GM18867 (cell line): ENCODE measurements at regions not wholly inside any gene's neighbourhood (a gene's known extent, or its start where the extent isn't known, plus 50 kb on each side); places are given as distances from the start of the nearest gene placed in this dataset.

Source experiments
- ATAC-seq: cut with Tn5 transposase; IDR thresholded peaks from one replicate; pipeline ENCODE4 v1.9.1; 2021; ENCODE audit warnings: mild to moderate bottlenecking, moderate library complexity; ENCODE audit not compliant: unreplicated experiment

DNA sequence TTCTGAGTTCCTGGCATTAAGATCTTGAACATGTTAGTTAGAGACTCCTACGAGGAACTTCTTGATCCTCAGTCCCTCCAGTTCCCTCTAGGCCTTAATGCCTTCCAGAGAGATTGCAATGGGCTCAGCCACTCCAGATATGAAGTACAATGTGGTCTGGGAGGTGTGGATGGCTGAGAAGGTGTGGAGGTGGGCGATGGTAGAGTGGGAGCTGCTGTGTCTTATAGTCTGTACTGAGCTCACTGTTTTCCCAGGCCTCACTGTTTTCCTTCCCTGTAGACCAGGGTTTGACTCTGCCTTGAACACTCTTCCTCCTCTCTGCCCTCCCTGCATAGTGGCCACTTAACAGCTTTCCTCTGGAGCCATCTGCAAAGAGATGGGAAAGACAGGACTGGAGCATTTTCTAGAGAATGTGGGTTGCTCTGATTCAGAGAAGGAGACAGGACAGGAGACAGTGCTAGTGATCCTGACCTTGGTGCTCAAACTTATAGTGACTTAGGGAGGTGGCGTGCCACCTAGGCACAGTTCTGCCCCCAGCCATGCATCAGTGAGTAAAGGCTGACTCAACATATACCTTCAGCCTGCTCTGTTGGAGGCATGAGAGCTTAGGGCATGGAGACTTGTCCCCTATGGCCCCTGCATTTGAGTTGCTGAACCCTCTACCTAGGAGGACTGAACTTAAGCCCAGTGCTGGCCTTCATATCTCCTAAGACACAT is 129.7 kb downstream of the TDRD15 start:
- ATAC-seq: no peak

DNA sequence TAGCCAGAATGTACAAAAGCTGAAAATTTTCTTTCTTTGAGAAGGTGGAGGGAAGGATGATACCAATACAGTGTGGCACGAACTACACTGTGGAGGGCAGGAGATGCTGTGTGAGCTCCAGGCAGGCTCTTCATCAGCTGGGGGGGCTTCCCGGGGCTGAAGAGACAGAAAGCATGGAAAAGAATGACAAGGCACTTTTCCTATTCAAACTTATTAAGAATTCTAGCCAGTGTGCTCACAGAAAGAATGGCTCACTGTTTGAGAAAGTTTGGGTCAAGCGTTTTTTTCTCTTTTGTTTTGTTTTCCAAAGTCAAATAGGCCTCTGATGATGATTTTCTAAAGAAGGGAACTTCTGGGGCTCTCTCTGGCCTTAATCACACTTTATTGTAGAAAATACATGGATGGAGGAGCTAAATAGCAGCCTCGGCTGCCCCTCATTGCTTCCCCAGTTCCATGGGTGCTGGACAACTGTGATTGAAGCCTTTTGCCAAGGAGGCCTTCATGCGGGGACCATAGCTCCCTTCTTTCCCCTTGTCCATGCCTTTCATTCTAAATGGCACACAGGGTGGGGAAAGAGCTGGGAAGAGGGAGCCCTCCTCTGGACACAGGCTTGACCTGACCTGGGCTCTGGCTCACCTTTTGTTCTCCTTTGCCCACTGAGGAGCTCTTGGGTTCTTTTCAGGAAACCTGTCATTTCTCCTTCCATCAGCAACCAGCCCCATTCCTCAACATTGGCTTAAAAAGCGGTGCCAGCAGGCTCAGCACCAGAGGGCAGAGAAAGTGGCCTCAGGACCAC is 130.6 kb downstream of the TDRD15 start:
- ATAC-seq: no peak

GRCh38 chr2:21256006-21256405 is 132.2 kb downstream of the TDRD15 start:
- peak; percentile 66 for ATAC-seq

DNA sequence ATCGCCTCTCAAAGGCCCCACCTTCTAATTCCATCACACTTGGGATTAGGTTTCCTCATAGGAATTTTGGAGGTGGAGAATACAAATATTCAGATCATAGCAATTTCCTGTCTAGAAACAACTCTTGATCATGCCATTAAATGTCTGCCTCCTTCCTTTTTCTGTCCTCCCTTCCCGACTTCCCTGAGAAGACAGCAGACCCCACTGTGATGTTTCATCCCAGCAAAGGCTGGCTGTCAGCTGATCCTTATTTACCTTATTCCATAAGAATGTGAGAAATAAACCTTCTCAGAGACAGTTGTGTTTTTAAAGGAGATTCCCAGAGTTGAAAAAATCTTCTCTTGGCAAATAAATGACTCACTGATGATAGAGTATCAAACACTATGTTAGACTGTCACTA is 133.9 kb downstream of the TDRD15 start:
- ATAC-seq: no peak

- ATAC-seq: no peak
These were observed 134.3 kb downstream of the TDRD15 start for GRCh38 chr2:21258082-21258481.

GRCh38 chr2:21260311-21260710 is 136.5 kb downstream of the TDRD15 start:
- no peak for ATAC-seq

GRCh38 chr2:21261591-21261990 is 137.8 kb downstream of the TDRD15 start:
- no peak for ATAC-seq

DNA sequence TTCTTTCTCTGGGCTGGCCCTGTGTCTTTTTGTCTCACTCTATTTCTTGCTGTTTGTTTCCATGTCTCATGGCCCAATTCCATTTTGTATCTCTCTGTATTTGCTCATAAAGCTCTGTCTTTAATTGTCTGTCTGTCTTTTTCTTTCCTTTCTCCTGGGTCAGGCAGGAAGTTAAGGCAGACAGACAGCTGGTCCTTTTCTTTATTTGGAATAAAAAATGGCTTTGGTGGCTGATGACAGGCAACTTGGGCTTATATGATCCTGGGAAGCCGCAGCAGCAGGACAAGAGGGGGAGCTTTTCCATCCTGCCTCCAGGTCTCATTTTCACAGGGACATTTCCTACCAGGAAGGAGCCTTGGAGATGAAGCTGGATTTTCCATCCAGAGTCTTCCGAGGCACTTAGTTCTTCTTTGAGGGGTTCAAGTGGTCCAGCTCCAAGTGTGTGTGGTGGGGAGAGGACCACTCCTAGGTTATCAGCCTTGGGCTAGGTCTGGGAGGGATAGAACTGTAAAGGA is 138.7 kb downstream of the TDRD15 start:
- ATAC-seq: no peak

GRCh38 chr2:21263622-21264021 is 139.9 kb downstream of the TDRD15 start:
- no peak for ATAC-seq

GRCh38 chr2:21265752-21266151 is 142.0 kb downstream of the TDRD15 start:
- ATAC-seq: no peak

DNA sequence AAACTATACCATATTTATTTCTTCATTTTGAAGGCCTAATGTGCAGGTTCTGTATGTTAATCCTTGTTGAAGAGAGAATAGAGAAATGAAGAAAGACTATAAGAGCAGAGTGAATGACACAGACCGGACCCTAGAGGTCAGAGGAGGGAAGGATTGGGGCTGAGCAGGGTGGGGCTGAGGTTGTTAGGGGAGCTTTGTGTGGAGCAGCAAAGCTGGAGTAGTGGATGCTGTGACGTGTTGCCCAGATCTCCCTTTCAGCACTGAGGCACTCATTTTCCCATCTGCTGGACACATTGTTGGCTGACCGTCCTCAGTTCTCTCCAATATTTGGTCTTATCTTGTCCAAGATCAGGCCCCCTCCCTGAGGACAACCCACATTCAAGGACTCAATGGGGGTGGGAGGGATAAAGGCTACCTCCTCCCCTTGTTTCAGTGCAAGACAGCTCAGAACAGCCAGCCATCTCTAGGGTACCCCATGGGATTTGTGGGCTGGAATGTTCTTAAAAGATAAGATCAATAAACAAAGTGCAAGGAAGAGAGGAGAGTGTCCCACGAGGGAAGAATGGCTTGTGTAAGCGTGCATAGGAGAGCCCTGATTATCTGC is 143.6 kb downstream of the TDRD15 start:
- no peak for ATAC-seq

GRCh38 chr2:21268197-21268877 is 144.6 kb downstream of the TDRD15 start:
- no peak for ATAC-seq

DNA sequence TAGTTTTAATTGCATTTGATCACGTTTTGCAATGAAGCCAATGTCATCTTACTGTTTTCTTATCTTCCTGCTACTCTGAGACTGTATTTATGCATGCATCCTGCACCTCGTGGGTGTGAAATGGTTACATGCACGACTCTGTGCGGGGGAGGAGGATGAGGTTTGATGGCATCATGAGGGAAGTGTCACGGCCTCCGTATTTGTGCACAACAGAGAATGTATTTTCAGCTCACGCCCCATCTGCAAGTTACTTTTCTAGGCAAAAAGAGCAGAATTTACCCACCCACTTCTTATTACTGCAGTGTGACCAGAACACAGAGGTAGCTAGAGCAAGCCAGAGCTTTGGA is 145.1 kb downstream of the TDRD15 start:
- peak; percentile 53 for ATAC-seq

DNA sequence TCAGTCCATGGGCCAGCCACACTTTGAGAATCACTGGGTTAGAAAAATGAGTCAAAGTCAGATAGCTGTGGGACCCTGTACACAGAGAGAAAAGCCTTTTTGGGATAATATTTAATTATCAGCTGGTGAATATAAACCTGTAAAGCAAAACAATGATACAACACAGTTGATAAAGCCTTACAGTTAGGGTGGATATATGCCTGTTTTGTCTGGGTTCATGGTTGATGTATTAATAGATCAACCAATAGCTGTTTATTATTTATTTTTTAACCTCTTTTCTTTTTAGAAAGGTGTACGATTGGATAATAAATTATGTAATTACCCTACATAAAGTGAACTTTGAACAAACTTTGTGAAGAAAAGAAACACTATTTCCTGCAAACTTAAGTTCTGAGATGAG is 145.6 kb downstream of the TDRD15 start:
- no peak for ATAC-seq

- no peak for ATAC-seq
These were observed 146.3 kb downstream of the TDRD15 start for GRCh38 chr2:21270083-21270491.

GRCh38 chr2:21270708-21271122 is 146.9 kb downstream of the TDRD15 start:
- no peak for ATAC-seq

GRCh38 chr2:21276163-21276562 is 152.4 kb downstream of the TDRD15 start:
- ATAC-seq: no peak

GRCh38 chr2:21277068-21278056 is 153.6 kb downstream of the TDRD15 start:
- ATAC-seq: no peak

- no peak for ATAC-seq
These were observed 155.8 kb downstream of the TDRD15 start for GRCh38 chr2:21279525-21279924.

- no peak for ATAC-seq
These were observed 157.0 kb downstream of the TDRD15 start for GRCh38 chr2:21280793-21281192.
